ENCODE measurements at regions not wholly inside any gene's neighbourhood (a gene's known extent, or its start where the extent isn't known, plus 50 kb on each side); places are given as distances from the start of the nearest gene placed in this dataset.

GRCh38 chr10:44185315-44185666, 199.6 kb downstream of the CXCL12 start:
- Histone ChIP-seq H3K14ac (ENCODE audit: low read length) (no peak overlapping the region), H4K8ac (ENCODE audit: low read depth, low read length) (no peak overlapping the region), H3K36me3 (replicated peaks in 1 of 2; ENCODE audit: control insufficient read depth in 2 of 2, insufficient read depth in 2 of 2, low read length in 2 of 2) (no peaks in the 10 kb centered on the region), H3K4ac (ENCODE audit: low read length) (no peak overlapping the region), H2BK15ac (ENCODE audit: low read length) (no peak overlapping the region), H2AK5ac (ENCODE audit: low read depth, low read length) (no peak overlapping the region), H2BK12ac (ENCODE audit: low read length) (no peak overlapping the region), H3K23ac (ENCODE audit: low read depth, low read length, poor library complexity) (no peak overlapping the region), H3K79me1 (ENCODE audit: low read depth, low read length) (no peaks in the 10 kb centered on the region), H3K27ac (replicated peaks; ENCODE audit: low read length) (no peak overlapping the region), H3K4me1 (ENCODE audit: control insufficient read depth in 2 of 2, insufficient read depth in 1 of 2, low read depth in 1 of 2, low read length in 2 of 2) (peaks cover 0 to 2% of the 10 kb centered on the region in 2 donors), H3K4me3 (ENCODE audit: low read length in 2 of 2) (no peak overlapping the region), H3K18ac (ENCODE audit: low read length) (no peak overlapping the region), H2AFZ (ENCODE audit: low read length) (no peak overlapping the region), H4K91ac (ENCODE audit: low read depth, low read length, poor library complexity) (no peak overlapping the region), H3K4me2 (ENCODE audit: insufficient read depth, low read length, poor library complexity, severe bottlenecking) (no peak overlapping the region), H3K9ac (ENCODE audit: low read depth, low read length, poor library complexity) (no peak overlapping the region), H2BK5ac (ENCODE audit: low read length) (no peak overlapping the region), H3K9me3 (replicated peaks in 1 of 2; ENCODE audit: control insufficient read depth in 2 of 2, insufficient read depth in 1 of 2, low read depth in 1 of 2, low read length in 2 of 2) (no peaks in the 10 kb centered on the region), H3K27me3 (ENCODE audit: control insufficient read depth in 3 of 3, insufficient read depth in 3 of 3, low read depth in 1 of 3, low read length in 3 of 3) (no peaks in the 10 kb centered on the region), H2BK120ac (ENCODE audit: low read depth, low read length) (no peak overlapping the region)
- no CpG with 5 or more reads among the region's 6 CpGs for WGBS, 2 donors (ENCODE audit: extremely low coverage in 2 of 2, insufficient read length in 2 of 2, insufficient replicate concordance in 1 of 2)
- DNase-seq (ENCODE audit: low spot score): no peak

DNA sequence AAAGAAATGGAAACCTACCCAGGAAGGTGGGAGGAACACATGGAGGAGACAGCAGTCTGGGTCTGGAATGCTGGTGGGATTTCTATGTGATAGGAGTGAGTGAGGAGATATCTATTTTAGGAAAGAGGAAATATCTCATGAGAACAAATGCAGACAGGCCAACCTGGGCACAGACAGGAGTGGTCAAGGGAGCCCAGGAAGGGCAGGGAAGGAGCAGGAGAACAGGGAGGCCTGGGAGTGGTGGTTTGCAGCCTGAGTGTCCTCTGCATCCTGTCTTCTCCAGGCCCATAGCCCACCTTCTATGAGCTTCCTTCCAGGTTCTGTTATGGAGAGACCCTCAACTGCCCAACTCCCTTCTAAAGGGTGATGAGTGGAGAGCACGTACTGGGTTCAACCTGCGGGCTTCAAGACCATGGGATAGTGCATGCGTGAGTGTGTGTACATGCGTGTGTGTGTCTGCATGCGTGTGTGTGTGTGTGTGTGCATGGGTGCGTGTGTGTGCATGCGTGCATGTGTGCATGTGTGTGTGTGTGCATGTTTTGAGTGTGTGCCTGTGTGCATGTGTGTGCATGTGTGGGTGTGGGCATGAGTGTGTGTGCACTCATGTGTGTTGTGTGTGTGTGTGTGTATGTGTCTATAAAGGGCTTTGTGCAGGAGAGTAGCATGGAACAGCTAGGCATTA, 200.1 kb downstream of the CXCL12 start:
- Histone ChIP-seq H3K4me2 (ENCODE audit: insufficient read depth, low read length, poor library complexity, severe bottlenecking) (no peak overlapping the region), H2AK5ac (ENCODE audit: low read depth, low read length) (no peak overlapping the region), H3K18ac (ENCODE audit: low read length) (peak overlapping the region; percentile 6), H2AFZ (ENCODE audit: low read length) (no peak overlapping the region), H3K14ac (ENCODE audit: low read length) (no peak overlapping the region), H2BK120ac (ENCODE audit: low read depth, low read length) (no peak overlapping the region), H3K4ac (ENCODE audit: low read length) (no peak overlapping the region), H2BK15ac (ENCODE audit: low read length) (no peak overlapping the region), H3K36me3 (replicated peaks in 1 of 2; ENCODE audit: control insufficient read depth in 2 of 2, insufficient read depth in 2 of 2, low read length in 2 of 2) (no peaks in the 10 kb centered on the region), H2BK12ac (ENCODE audit: low read length) (no peak overlapping the region), H3K23ac (ENCODE audit: low read depth, low read length, poor library complexity) (no peak overlapping the region), H2BK5ac (ENCODE audit: low read length) (no peak overlapping the region), H3K9ac (ENCODE audit: low read depth, low read length, poor library complexity) (no peak overlapping the region), H3K9me3 (replicated peaks in 1 of 2; ENCODE audit: control insufficient read depth in 2 of 2, insufficient read depth in 1 of 2, low read depth in 1 of 2, low read length in 2 of 2) (no peaks in the 10 kb centered on the region), H3K4me1 (ENCODE audit: control insufficient read depth in 2 of 2, insufficient read depth in 1 of 2, low read depth in 1 of 2, low read length in 2 of 2) (peaks cover 0 to 4% of the 10 kb centered on the region in 2 donors), H3K27me3 (ENCODE audit: control insufficient read depth in 3 of 3, insufficient read depth in 3 of 3, low read depth in 1 of 3, low read length in 3 of 3) (no peaks in the 10 kb centered on the region), H4K8ac (ENCODE audit: low read depth, low read length) (no peak overlapping the region), H3K79me1 (ENCODE audit: low read depth, low read length) (no peaks in the 10 kb centered on the region), H3K4me3 (ENCODE audit: low read length in 2 of 2) (peak overlapping the region in 1 of 2 donors; percentile 27), H4K91ac (ENCODE audit: low read depth, low read length, poor library complexity) (no peak overlapping the region), H3K27ac (replicated peaks; ENCODE audit: low read length) (no peak overlapping the region)
- WGBS, 2 donors (ENCODE audit: extremely low coverage in 2 of 2, insufficient read length in 2 of 2, insufficient replicate concordance in 1 of 2): no CpG with 5 or more reads among the region's 7 CpGs
- no peak for DNase-seq (ENCODE audit: low spot score)

DNA sequence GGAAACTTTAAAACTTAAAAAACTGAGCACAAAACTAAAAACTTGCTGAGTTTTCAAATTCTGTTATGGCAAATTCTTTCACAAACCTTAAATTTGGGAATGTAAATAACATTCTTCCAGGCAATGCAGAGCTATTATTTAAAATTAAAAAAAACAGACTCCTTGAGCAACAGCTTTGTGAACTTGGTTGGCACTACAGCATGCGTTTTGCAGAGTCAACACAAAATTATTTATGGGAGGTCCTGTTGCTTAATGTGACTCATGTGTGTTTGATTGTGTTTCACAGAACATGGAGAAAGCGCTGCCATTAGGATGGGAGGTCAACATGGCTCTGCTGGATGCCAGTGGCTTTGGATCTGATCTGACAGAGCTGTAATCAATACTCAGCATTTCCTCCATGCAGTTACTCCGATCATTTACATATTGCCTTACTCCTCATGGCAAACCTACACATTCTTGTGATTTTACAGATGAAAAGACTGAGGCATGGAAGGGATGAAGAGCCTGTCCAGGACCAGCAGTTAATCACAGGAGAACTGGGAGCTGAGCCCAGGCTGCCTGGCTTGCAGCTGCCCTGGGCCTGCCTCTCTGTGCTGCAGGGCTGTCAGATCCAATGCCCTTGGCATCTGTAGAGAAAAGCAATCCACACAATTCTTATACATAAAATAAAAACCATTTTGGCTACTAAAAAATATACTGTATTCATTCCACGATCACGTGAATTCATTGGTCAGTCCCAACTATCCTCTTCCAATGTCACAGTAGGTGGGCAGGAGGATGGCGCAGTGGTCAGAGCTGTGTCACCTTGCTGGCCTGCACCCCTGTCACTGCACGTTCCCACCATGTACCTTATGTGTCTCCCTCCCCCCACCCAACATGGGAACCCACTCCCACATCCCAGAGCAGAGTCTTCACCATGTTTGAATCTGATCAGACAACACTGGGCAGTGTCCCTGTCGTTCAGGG, 200.9 kb downstream of the CXCL12 start:
- Histone ChIP-seq H3K9ac (ENCODE audit: low read depth, low read length, poor library complexity) (no peak overlapping the region), H4K91ac (ENCODE audit: low read depth, low read length, poor library complexity) (no peak overlapping the region), H3K36me3 (replicated peaks in 1 of 2; ENCODE audit: control insufficient read depth in 2 of 2, insufficient read depth in 2 of 2, low read length in 2 of 2) (no peaks in the 10 kb centered on the region), H3K14ac (ENCODE audit: low read length) (no peak overlapping the region), H2AK5ac (ENCODE audit: low read depth, low read length) (no peak overlapping the region), H4K8ac (ENCODE audit: low read depth, low read length) (no peak overlapping the region), H2BK15ac (ENCODE audit: low read length) (no peak overlapping the region), H3K4me1 (ENCODE audit: control insufficient read depth in 2 of 2, insufficient read depth in 1 of 2, low read depth in 1 of 2, low read length in 2 of 2) (peaks cover 0 to 4% of the 10 kb centered on the region in 2 donors), H3K4ac (ENCODE audit: low read length) (no peak overlapping the region), H3K4me3 (ENCODE audit: low read length in 2 of 2) (no peak overlapping the region), H3K27ac (replicated peaks; ENCODE audit: low read length) (no peak overlapping the region), H3K4me2 (ENCODE audit: insufficient read depth, low read length, poor library complexity, severe bottlenecking) (no peak overlapping the region), H3K79me1 (ENCODE audit: low read depth, low read length) (no peaks in the 10 kb centered on the region), H2BK5ac (ENCODE audit: low read length) (no peak overlapping the region), H2BK120ac (ENCODE audit: low read depth, low read length) (no peak overlapping the region), H3K27me3 (ENCODE audit: control insufficient read depth in 3 of 3, insufficient read depth in 3 of 3, low read depth in 1 of 3, low read length in 3 of 3) (no peaks in the 10 kb centered on the region), H2BK12ac (ENCODE audit: low read length) (no peak overlapping the region), H2AFZ (ENCODE audit: low read length) (no peak overlapping the region), H3K18ac (ENCODE audit: low read length) (no peak overlapping the region), H3K9me3 (replicated peaks in 1 of 2; ENCODE audit: control insufficient read depth in 2 of 2, insufficient read depth in 1 of 2, low read depth in 1 of 2, low read length in 2 of 2) (no peaks in the 10 kb centered on the region), H3K23ac (ENCODE audit: low read depth, low read length, poor library complexity) (no peak overlapping the region)
- no CpG with 5 or more reads among the region's 8 CpGs for WGBS, 2 donors (ENCODE audit: extremely low coverage in 2 of 2, insufficient read length in 2 of 2, insufficient replicate concordance in 1 of 2)
- DNase-seq (ENCODE audit: low spot score): no peak

GRCh38 chr10:44182909-44183308, 202.0 kb downstream of the CXCL12 start:
- Histone ChIP-seq H3K23ac (ENCODE audit: low read depth, low read length, poor library complexity) (no peak overlapping the region), H3K4me1 (ENCODE audit: control insufficient read depth in 2 of 2, insufficient read depth in 1 of 2, low read depth in 1 of 2, low read length in 2 of 2) (peaks cover 0 to 4% of the 10 kb centered on the region in 2 donors), H3K79me1 (ENCODE audit: low read depth, low read length) (no peaks in the 10 kb centered on the region), H3K36me3 (replicated peaks in 1 of 2; ENCODE audit: control insufficient read depth in 2 of 2, insufficient read depth in 2 of 2, low read length in 2 of 2) (no peaks in the 10 kb centered on the region), H2BK5ac (ENCODE audit: low read length) (no peak overlapping the region), H3K4me2 (ENCODE audit: insufficient read depth, low read length, poor library complexity, severe bottlenecking) (no peak overlapping the region), H3K4me3 (ENCODE audit: low read length in 2 of 2) (no peak overlapping the region), H3K9ac (ENCODE audit: low read depth, low read length, poor library complexity) (no peak overlapping the region), H2BK15ac (ENCODE audit: low read length) (no peak overlapping the region), H3K14ac (ENCODE audit: low read length) (no peak overlapping the region), H3K18ac (ENCODE audit: low read length) (no peak overlapping the region), H3K27ac (replicated peaks; ENCODE audit: low read length) (no peak overlapping the region), H3K27me3 (ENCODE audit: control insufficient read depth in 3 of 3, insufficient read depth in 3 of 3, low read depth in 1 of 3, low read length in 3 of 3) (no peaks in the 10 kb centered on the region), H2BK120ac (ENCODE audit: low read depth, low read length) (no peak overlapping the region), H2BK12ac (ENCODE audit: low read length) (no peak overlapping the region), H3K9me3 (replicated peaks in 1 of 2; ENCODE audit: control insufficient read depth in 2 of 2, insufficient read depth in 1 of 2, low read depth in 1 of 2, low read length in 2 of 2) (no peaks in the 10 kb centered on the region), H3K4ac (ENCODE audit: low read length) (no peak overlapping the region), H2AFZ (ENCODE audit: low read length) (no peak overlapping the region), H2AK5ac (ENCODE audit: low read depth, low read length) (no peak overlapping the region), H4K91ac (ENCODE audit: low read depth, low read length, poor library complexity) (no peak overlapping the region), H4K8ac (ENCODE audit: low read depth, low read length) (no peak overlapping the region)
- DNase-seq (ENCODE audit: low spot score): no peak
- WGBS, 2 donors (ENCODE audit: extremely low coverage in 2 of 2, insufficient read length in 2 of 2, insufficient replicate concordance in 1 of 2): no CpG with 5 or more reads among the region's 2 CpGs
